Fibroblast of mammary gland (primary cell): ENCODE measurements at regions not wholly inside any gene's neighbourhood (a gene's known extent, or its start where the extent isn't known, plus 50 kb on each side); places are given as distances from the start of the nearest gene placed in this dataset.
"Not testable (repeated sequence)": the region's sequence is repeated elsewhere in the genome, so short reads cannot be mapped to it uniquely, and the experiment has no call there.

Experiments used
- DNase-seq: peaks from one replicate; pipeline ENCODE4 v3.0.0-alpha.2; 2010; ENCODE audit warnings: low read depth
- H3K4me3 ChIP-seq: 2 replicates; pipeline ENCODE4 v1.5.1; 2011; ENCODE audit warnings: low read depth, mild to moderate bottlenecking, low read length, moderate library complexity; ENCODE audit not compliant: control insufficient read depth
- CTCF ChIP-seq: conservative IDR thresholded peaks from 2 replicates; pipeline ENCODE4 v1.5.1; 2011; ENCODE audit warnings: low read depth, low read length, inconsistent platforms; ENCODE audit not compliant: control insufficient read depth, insufficient read depth

- no peak for TF ChIP-seq CTCF
- no peak for DNase-seq
- no peak overlapping the region for H3K4me3 ChIP-seq
Observed at GRCh38 chr7:32223071-32223650, 153.0 kb upstream of the PDE1C start.

- no peak overlapping the region for H3K4me3 ChIP-seq
- no peak for DNase-seq
- no peak for TF ChIP-seq CTCF
Observed at GRCh38 chr7:32222251-32222900, 152.2 kb upstream of the PDE1C start.

- TF ChIP-seq CTCF, result no peak
- no peak overlapping the region for H3K4me3 ChIP-seq
- DNase-seq, result no peak
Observed at GRCh38 chr7:32221736-32222135, 151.5 kb upstream of the PDE1C start.

DNA sequence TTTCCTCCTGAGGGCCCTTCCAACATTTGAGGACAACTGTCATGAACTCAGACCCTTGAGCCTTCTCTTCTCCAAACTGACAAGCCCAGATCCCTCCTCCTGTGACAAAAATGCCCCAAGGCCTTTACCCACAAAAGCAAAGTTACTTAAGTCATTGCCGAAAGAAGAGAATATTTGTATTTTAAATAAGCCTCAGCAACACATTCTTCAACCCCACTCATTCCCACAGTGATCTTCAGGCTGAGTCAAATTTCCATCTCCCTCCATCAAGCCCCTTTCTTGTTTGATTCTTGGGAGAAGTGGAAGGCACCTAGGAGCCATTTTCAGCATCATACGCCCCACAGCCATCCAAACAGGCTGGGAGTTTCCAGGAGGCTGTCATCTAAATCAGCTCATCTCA, 150.8 kb upstream of the PDE1C start:
- no peak for TF ChIP-seq CTCF

DNA sequence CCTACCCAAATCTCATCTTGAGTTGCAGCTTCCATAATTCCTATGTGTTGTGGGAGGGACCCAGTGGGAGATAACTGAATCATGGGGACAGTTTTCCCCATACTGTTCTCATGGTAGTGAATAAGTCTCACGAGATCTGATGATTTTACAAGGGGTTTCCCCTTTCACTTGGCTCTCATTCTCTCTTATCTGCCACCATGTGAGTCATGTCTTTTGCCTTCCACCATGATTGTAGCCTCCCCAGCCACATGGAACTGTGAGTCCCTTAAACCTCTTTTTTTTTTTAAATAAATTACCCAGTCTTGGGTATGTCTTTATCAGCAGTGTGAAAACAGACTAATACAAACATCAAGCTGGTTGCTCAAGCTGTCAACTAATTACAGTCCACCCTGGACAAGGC, 149.6 kb upstream of the PDE1C start:
- not testable (repeated sequence) for H3K4me3 ChIP-seq, DNase-seq

More for the DNA sequence above, 150.8 kb upstream of the PDE1C start:
- DNase-seq, result no peak
- no peak overlapping the region for H3K4me3 ChIP-seq

GRCh38 chr7:32219416-32219815, 149.2 kb upstream of the PDE1C start:
- DNase-seq, result no peak
- no peak for TF ChIP-seq CTCF
- H3K4me3 ChIP-seq, result no peak overlapping the region

GRCh38 chr7:32218741-32219288, 148.6 kb upstream of the PDE1C start:
- no peak overlapping the region for H3K4me3 ChIP-seq
- TF ChIP-seq CTCF, result no peak
- DNase-seq, result no peak
